Liver (tissue), 3 donors: ENCODE measurements at regions not wholly inside any gene's neighbourhood (a gene's known extent, or its start where the extent isn't known, plus 50 kb on each side); places are given as distances from the start of the nearest gene placed in this dataset.

Experiments used
- ATF3 ChIP-seq: IDR thresholded peaks from 2 replicates; pipeline ENCODE4 v1.6.1; 2016; ENCODE audit warnings: antibody characterized with exemption
- EGR1 ChIP-seq, 2 donors: IDR thresholded peaks; 2 replicates each; pipeline ENCODE4 v1.6.1; 2016 to 2018; ENCODE audit warnings: antibody characterized with exemption in 2 of 2, low read depth in 2 of 2
- GABPA ChIP-seq, 2 donors: IDR thresholded peaks in 1 of 2; conservative IDR thresholded peaks in 1 of 2; 2 replicates each; pipeline ENCODE4 v1.6.1; 2016; ENCODE audit warnings: antibody characterized with exemption in 2 of 2, mild to moderate bottlenecking in 1 of 2, moderate library complexity in 1 of 2
- HNF4A ChIP-seq, 2 donors: conservative IDR thresholded peaks; 2 replicates each; pipeline ENCODE4 v1.6.1; 2016; ENCODE audit warnings: antibody characterized with exemption in 2 of 2, mild to moderate bottlenecking in 2 of 2
- JUND ChIP-seq, 2 donors: IDR thresholded peaks; 2 replicates each; pipeline ENCODE4 v1.6.1; 2016; ENCODE audit warnings: antibody characterized with exemption in 2 of 2
- RAD21 ChIP-seq, 2 donors: IDR thresholded peaks; 2 replicates each; pipeline ENCODE4 v1.6.1; 2016; ENCODE audit warnings: antibody characterized with exemption in 2 of 2, mild to moderate bottlenecking in 2 of 2
- REST ChIP-seq: IDR thresholded peaks from 2 replicates; pipeline ENCODE4 v1.6.1; 2016; ENCODE audit warnings: antibody characterized with exemption, mild to moderate bottlenecking
- RXRA ChIP-seq, 2 donors: IDR thresholded peaks; 2 replicates each; pipeline ENCODE4 v1.6.1; 2017 to 2018; ENCODE audit warnings: antibody characterized with exemption in 2 of 2, mild to moderate bottlenecking in 1 of 2
- SP1 ChIP-seq: IDR thresholded peaks from 2 replicates; pipeline ENCODE4 v1.6.1; 2018; ENCODE audit warnings: antibody characterized with exemption, mild to moderate bottlenecking
- TAF1 ChIP-seq: conservative IDR thresholded peaks from 2 replicates; pipeline ENCODE4 v1.6.1; 2016; ENCODE audit warnings: antibody characterized with exemption, mild to moderate bottlenecking
- YY1 ChIP-seq: IDR thresholded peaks from 2 replicates; pipeline ENCODE4 v1.6.1; 2016; ENCODE audit warnings: antibody characterized with exemption, mild to moderate bottlenecking
- TF ChIP-seq, protein P1 (sequence below): IDR thresholded peaks from 2 replicates; pipeline ENCODE4 v1.6.1; 2016; ENCODE audit warnings: antibody characterized with exemption
- TF ChIP-seq, protein P2 (sequence below): fragments of 150-350 bp; IDR thresholded peaks from 2 replicates; pipeline ENCODE4 v1.5.1; 2017; ENCODE audit warnings: improper control_type of control experiment, low read depth, low read length; ENCODE audit not compliant: missing input control
- TF ChIP-seq, protein P3 (sequence below): IDR thresholded peaks from 2 replicates; pipeline ENCODE4 v1.6.1; 2016; ENCODE audit warnings: antibody characterized with exemption
- donor health status: healthy.
- donor health status: healthy.

DNA sequence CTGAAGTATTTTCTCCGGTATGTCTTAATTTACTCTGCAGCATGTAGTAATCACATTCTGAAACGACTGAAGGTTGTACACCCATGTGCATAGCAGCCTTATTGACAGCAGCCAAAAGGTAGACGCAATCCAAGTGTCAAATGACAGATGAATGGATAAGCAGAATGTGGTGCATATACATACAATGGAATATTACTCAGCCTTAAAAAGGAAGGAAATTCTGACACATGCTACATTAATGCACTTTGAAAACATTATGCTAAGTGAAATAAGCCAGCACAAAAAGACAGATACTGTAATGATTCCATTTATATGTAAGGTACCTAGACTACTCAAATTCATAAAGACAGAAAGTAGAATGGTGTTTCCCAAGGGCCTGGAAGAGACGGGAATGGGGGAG is 88.0 kb upstream of the EFEMP1 start:
- TF ChIP-seq REST (no peak), RAD21 (IDR thresholded peaks at IDR 0.05) (no peak), JUND (IDR thresholded peaks at IDR 0.05) (no peak), EGR1 (IDR thresholded peaks at IDR 0.05; ENCODE audit: low read depth in 2 of 2) (no peak), YY1 (no peak), TAF1 (no peak), SP1 (no peak), HNF4A (conservative IDR thresholded peaks at IDR 0.05) (no peak), ATF3 (no peak), GABPA (IDR thresholded peaks at IDR 0.05 in 1 of 2, conservative IDR thresholded peaks at IDR 0.05 in 1 of 2) (no peak), RXRA (IDR thresholded peaks at IDR 0.05) (no peak)
- TF ChIP-seq, protein P1, sequence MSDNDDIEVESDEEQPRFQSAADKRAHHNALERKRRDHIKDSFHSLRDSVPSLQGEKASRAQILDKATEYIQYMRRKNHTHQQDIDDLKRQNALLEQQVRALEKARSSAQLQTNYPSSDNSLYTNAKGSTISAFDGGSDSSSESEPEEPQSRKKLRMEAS, result no peak
- TF ChIP-seq, protein P2, sequence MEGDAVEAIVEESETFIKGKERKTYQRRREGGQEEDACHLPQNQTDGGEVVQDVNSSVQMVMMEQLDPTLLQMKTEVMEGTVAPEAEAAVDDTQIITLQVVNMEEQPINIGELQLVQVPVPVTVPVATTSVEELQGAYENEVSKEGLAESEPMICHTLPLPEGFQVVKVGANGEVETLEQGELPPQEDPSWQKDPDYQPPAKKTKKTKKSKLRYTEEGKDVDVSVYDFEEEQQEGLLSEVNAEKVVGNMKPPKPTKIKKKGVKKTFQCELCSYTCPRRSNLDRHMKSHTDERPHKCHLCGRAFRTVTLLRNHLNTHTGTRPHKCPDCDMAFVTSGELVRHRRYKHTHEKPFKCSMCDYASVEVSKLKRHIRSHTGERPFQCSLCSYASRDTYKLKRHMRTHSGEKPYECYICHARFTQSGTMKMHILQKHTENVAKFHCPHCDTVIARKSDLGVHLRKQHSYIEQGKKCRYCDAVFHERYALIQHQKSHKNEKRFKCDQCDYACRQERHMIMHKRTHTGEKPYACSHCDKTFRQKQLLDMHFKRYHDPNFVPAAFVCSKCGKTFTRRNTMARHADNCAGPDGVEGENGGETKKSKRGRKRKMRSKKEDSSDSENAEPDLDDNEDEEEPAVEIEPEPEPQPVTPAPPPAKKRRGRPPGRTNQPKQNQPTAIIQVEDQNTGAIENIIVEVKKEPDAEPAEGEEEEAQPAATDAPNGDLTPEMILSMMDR, result no peak
- TF ChIP-seq, protein P3, sequence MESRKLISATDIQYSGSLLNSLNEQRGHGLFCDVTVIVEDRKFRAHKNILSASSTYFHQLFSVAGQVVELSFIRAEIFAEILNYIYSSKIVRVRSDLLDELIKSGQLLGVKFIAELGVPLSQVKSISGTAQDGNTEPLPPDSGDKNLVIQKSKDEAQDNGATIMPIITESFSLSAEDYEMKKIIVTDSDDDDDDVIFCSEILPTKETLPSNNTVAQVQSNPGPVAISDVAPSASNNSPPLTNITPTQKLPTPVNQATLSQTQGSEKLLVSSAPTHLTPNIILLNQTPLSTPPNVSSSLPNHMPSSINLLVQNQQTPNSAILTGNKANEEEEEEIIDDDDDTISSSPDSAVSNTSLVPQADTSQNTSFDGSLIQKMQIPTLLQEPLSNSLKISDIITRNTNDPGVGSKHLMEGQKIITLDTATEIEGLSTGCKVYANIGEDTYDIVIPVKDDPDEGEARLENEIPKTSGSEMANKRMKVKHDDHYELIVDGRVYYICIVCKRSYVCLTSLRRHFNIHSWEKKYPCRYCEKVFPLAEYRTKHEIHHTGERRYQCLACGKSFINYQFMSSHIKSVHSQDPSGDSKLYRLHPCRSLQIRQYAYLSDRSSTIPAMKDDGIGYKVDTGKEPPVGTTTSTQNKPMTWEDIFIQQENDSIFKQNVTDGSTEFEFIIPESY, result no peak
